HG02943 (cell line): ENCODE measurements at regions not wholly inside any gene's neighbourhood (a gene's known extent, or its start where the extent isn't known, plus 50 kb on each side); places are given as distances from the start of the nearest gene placed in this dataset.
"Not testable (repeated sequence)": the region's sequence is repeated elsewhere in the genome, so short reads cannot be mapped to it uniquely, and the experiment has no call there.

Source experiments
- ATAC-seq: cut with Tn5 transposase; IDR thresholded peaks from one replicate; pipeline ENCODE4 v1.9.1; 2021; ENCODE audit warnings: mild to moderate bottlenecking, low read depth, moderate library complexity; ENCODE audit not compliant: unreplicated experiment

DNA sequence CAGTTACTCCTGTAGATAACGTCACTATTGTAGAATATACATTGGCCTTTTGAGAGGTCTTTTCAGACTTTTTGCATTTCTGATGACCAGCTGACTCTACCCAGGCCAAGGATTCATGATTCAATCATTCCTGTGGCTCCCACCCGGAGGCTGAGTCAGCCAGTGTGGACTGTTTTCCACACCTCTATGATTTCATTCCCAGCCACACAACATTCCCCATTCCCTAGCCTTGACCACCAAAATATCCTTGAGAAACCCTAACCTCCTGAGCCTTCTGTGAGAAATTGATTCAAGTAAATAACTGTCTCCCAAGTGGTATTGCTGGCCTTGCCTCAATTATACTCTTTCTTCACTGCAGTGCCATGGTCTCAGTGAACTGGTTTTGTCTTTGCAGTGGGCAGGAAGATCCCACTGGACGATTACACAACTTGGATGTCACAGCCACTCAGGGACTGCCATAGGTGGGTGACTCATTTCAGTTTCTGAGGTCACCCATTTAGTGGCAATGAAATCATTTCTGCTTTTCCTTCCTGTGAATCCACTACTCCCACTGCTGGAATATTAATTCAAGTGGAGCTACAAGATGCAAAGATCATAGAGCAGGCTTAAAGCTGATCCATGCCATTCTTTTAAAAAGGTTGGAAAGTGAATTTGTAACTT lies 518.6 kb upstream of the ZP4 start:
- no peak for ATAC-seq

GRCh38 chr1:238408737-238409136 lies 518.0 kb upstream of the ZP4 start:
- no peak for ATAC-seq

GRCh38 chr1:238406098-238406860 lies 515.6 kb upstream of the ZP4 start:
- ATAC-seq: no peak

DNA sequence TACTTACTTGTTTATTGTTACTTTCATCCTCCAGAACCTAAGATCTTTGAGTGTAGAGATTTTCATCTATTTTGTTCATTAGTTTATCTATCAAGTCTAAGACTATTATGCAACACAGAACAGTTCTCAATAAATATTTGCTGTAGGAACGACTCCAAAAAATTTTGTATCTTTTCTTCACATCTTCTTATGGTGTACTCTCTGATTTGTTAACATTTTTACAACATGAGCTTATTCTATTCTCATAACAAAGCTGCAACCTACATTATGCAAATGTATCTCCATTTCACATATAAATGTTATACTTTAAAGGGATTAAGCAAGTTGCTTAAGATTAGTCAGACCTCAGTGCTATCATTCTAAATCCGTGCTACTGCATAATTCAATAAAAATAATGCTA lies 514.2 kb upstream of the ZP4 start:
- ATAC-seq: no peak

- ATAC-seq: no peak
These were observed 513.8 kb upstream of the ZP4 start for GRCh38 chr1:238404481-238404880.

GRCh38 chr1:238401144-238401543 lies 510.4 kb upstream of the ZP4 start:
- ATAC-seq: no peak

DNA sequence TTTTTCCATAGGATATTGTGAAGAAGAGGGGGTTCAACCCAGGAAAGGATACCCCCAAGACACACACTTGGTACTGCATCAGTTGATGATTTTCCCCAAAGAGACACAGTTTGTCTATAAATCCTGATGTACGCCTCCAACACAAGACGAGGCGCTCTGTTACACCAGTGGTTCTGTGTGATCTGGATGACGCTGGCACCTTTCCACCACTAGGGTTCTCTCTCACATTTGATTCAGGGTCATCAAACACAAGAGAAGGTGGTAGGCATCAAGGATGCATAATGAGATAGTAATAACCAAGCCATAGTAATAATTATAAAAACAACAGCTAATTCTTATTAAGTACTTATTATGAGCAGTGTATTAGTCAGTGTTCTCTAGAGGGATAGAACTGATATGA lies 508.8 kb upstream of the ZP4 start:
- no peak for ATAC-seq

- no peak for ATAC-seq
These were observed 505.4 kb upstream of the ZP4 start for GRCh38 chr1:238396140-238396539.

- no peak for ATAC-seq
These were observed 493.7 kb upstream of the ZP4 start for GRCh38 chr1:238384381-238384780.

DNA sequence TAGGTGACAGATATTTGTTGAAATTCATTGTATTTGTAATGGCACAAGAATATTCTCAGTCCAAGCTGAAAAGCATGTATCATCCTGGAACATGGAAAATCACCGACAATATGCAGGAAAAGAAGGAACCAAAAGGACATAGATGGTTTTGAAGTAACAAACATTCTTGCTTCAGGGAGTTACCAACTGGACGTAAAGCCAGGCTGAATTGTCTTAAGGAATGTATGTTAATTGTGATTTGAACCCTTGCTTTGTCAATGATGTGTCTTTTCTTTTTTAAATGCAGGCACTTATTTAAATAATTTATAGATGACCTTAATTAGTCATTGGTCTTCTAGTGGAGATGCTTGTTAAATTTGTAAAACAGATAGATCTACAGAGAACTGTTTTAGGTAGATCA lies 489.4 kb upstream of the ZP4 start:
- no peak for ATAC-seq

DNA sequence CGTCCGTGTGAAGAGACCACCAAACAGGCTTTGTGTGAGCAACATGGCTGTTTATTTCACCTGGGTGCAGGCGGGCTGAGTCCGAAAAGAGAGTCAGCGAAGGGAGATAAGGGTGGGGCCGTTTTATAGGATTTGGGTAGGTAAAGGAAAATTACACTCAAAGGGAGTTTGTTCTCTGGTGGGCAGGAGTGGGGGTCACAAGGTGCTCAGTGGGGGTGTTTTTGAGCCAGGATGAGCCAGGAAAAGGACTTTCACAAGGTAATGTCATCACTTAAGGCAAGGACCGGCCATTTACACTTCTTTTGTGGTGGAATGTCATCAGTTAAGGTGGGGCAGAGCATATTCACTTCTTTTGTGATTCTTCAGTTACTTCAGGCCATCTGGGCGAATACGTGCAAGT lies 488.7 kb upstream of the ZP4 start:
- not testable (repeated sequence) for ATAC-seq

DNA sequence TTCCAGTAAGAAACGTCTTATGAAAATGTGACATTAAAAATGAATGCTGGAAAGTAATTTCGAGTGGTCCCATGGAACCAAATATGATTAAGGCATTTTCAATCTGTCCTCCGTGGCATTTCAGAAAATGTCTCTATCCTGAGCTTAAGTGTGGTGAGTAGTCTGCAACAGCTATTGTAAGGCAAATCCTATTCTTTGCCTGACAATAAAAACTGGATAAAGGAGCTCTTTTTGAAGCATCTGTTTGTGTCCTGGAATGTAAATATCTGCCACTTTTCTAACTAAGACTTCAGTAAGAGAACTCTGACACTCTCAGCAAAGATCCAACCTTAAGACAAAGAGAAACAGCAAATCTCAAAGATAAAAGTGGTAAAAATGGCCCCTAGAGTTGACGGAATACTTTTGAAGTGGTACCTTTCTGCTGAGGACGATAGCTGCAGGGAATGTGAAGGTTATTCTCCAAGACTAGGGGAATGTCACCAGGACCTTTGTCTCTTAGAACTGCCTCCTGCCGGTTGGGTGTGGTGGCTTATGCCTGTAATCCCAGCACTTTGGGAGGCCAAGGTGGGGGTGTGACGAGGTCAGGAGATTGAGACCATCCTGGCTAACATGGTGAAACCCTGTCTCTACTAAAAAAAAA lies 486.7 kb upstream of the ZP4 start:
- ATAC-seq: no peak

GRCh38 chr1:238370599-238370998 lies 479.9 kb upstream of the ZP4 start:
- ATAC-seq: no peak

- no peak for ATAC-seq
These were observed 473.6 kb upstream of the ZP4 start for GRCh38 chr1:238364214-238364892.

- ATAC-seq: no peak
These were observed 469.8 kb upstream of the ZP4 start for GRCh38 chr1:238360474-238360873.

DNA sequence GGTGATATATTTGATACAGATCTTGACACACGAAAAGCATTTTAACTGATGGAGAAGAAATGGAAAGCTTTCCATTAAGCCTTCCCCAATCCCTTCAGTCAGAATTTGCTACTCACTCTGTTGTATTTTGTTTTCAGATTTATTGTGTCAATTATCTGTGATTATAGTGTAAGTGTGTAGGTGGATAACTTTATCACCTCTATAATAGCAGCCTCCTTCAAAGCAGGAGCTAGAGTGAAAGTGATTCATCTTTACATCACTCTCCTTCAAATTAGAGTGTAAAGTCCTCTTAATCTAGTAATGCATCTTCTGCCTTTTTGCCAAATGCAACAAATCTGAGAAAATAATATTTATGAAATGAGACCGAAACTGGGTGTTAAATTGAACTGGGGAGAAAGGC lies 459.7 kb upstream of the ZP4 start:
- no peak for ATAC-seq

GRCh38 chr1:238346340-238346739 lies 455.6 kb upstream of the ZP4 start:
- no peak for ATAC-seq

- ATAC-seq: no peak
These were observed 455.1 kb upstream of the ZP4 start for GRCh38 chr1:238345837-238346236.

DNA sequence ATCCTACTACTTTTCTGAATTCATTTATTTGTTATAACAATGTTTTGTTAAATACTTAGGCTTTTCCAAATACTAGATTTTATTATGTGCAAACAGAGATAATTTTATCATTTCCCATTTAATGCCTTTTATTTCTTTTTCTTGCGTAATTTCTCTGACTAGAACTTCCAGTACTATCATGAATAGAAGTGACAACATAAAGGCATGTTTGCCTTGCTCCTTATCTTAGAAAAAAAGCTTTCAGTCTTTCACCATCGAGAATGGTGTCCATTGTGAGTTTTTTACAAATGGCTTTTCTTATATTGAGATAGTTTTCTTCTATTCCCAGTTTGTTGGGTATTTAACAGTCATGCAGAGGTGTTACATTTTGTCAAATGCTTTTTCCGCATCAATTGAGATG lies 453.1 kb upstream of the ZP4 start:
- no peak for ATAC-seq

DNA sequence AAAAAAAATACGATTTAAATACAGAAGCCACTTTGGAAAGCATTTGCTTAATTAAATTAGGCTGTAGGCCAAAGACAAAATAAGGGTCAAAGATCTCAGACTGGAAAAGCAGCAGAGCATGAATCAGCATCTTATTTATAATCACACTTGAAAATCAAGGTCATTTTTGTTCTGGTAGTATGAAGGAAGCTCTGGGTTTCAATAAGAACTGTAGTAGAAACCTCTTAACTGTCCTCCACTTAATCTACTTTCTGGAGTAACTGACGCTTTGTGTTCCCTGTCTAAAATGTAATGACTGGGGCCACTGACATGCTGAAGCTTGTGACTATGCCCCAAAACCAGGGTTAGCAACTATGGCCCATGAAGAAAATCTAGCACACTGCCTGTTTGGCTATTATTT lies 450.7 kb upstream of the ZP4 start:
- no peak for ATAC-seq

DNA sequence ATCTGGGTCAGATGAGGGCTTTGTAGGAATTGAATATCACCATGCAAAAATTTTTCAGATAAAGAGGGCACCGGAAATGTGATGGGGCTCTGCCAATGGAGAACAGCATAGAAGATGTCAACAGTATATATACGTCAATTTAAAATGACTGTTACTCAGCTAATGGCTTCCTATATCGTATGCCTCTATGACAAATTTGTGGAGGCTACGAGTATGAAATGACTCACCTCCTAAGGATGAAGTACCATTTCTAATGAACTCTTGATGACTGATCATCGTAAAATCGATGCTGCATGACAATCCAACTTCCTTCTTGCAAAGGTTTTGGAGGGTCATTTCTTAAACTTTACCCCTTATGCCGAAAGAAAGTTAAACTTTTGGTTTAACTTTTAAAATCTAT lies 450.3 kb upstream of the ZP4 start:
- ATAC-seq: no peak
